Peyer's patch (tissue), 4 donors: ENCODE measurements at regions not wholly inside any gene's neighbourhood (a gene's known extent, or its start where the extent isn't known, plus 50 kb on each side); places are given as distances from the start of the nearest gene placed in this dataset.

Source experiments
- CTCF ChIP-seq, 6 experiments: fragments of 450-650 bp in 4 of 6; fragments of 200-600 bp in 2 of 6; sonication (generic) in 1 of 6; IDR thresholded peaks; one replicate each; pipeline ENCODE4 v1.5.1; 2017 to 2019; ENCODE audit warnings: antibody characterized with exemption in 6 of 6, mild to moderate bottlenecking in 3 of 6, moderate library complexity in 1 of 6
- POLR2A ChIP-seq, 2 donors: fragments of 450-650 bp; IDR thresholded peaks; one replicate each; pipeline ENCODE4 v1.5.1; 2017; ENCODE audit warnings: antibody characterized with exemption in 2 of 2, mild to moderate bottlenecking in 2 of 2, moderate library complexity in 2 of 2

GRCh38 chr9:2344436-2344835 is 277.2 kb upstream of the VLDLR start:
- TF ChIP-seq CTCF (IDR thresholded peaks at IDR 0.05) = no peak
- no peak for TF ChIP-seq POLR2A (IDR thresholded peaks at IDR 0.05)
